ENCODE measurements at regions not wholly inside any gene's neighbourhood (a gene's known extent, or its start where the extent isn't known, plus 50 kb on each side); places are given as distances from the start of the nearest gene placed in this dataset.

- Mint-ChIP-seq H3K27ac (no peak overlapping the region), H3K4me1 (no peaks in the 10 kb centered on the region), H3K27me3 (ENCODE audit: insufficient read depth, low read depth) (peaks cover 8% of the 10 kb centered on the region), H3K36me3 (no peaks in the 10 kb centered on the region), H3K9me3 (peaks cover 8% of the 10 kb centered on the region), H3K4me3 (no peak overlapping the region)
- H3K9me3 ChIP-seq (ENCODE audit: low read depth) = no peaks in the 10 kb centered on the region
- H3K27me3 ChIP-seq = no peaks in the 10 kb centered on the region
- H3F3A ChIP-seq (ENCODE audit: low read depth) = no peaks in the 10 kb centered on the region
- no peaks in the 10 kb centered on the region for H3K79me2 ChIP-seq (ENCODE audit: low read depth)
- no peaks in the 10 kb centered on the region for H4K20me1 ChIP-seq (ENCODE audit: low read depth)
- no peak overlapping the region for H3K4me2 ChIP-seq
- no peak for DNase-seq (ENCODE audit: low spot score)
- H3K4me1 ChIP-seq = no peaks in the 10 kb centered on the region
- H3K4me3 ChIP-seq = no peak overlapping the region
- no peaks in the 10 kb centered on the region for H3K36me3 ChIP-seq
- TF ChIP-seq EZH2phosphoT487 (IDR thresholded peaks at IDR 0.05) = no peak
- no peak for TF ChIP-seq CTCF (IDR thresholded peaks at IDR 0.05)
- TF ChIP-seq EZH2 (IDR thresholded peaks at IDR 0.05) = no peak
- no peak overlapping the region for H3K9ac ChIP-seq
- no peak overlapping the region for H2AFZ ChIP-seq (replicated peaks)
- no peak overlapping the region for H3K27ac ChIP-seq
Observed at GRCh38 chr1:30198451-30198760, 525.0 kb downstream of the MATN1 start.

GRCh38 chr1:30197639-30198450 is 525.5 kb downstream of the MATN1 start:
- H3K27ac Mint-ChIP-seq = no peak overlapping the region
- peaks cover 9% of the 10 kb centered on the region for H3K27me3 Mint-ChIP-seq (ENCODE audit: insufficient read depth, low read depth)
- H3K36me3 Mint-ChIP-seq = no peaks in the 10 kb centered on the region
- no peaks in the 10 kb centered on the region for H4K20me1 ChIP-seq (ENCODE audit: low read depth)
- H3K4me2 ChIP-seq = no peak overlapping the region
- H3F3A ChIP-seq (ENCODE audit: low read depth) = no peaks in the 10 kb centered on the region
- H3K4me3 ChIP-seq = no peak overlapping the region
- H3K9ac ChIP-seq = no peak overlapping the region
- TF ChIP-seq CTCF (IDR thresholded peaks at IDR 0.05) = no peak
- TF ChIP-seq EZH2phosphoT487 (IDR thresholded peaks at IDR 0.05) = no peak
- no peak for TF ChIP-seq EZH2 (IDR thresholded peaks at IDR 0.05)
- no peaks in the 10 kb centered on the region for H3K79me2 ChIP-seq (ENCODE audit: low read depth)
- H3K4me1 ChIP-seq = no peaks in the 10 kb centered on the region
- H3K27ac ChIP-seq = no peak overlapping the region
- no peak overlapping the region for H3K4me3 Mint-ChIP-seq
- no peaks in the 10 kb centered on the region for H3K9me3 ChIP-seq (ENCODE audit: low read depth)
- no peak overlapping the region for H2AFZ ChIP-seq (replicated peaks)
- H3K27me3 ChIP-seq = no peaks in the 10 kb centered on the region
- no peaks in the 10 kb centered on the region for H3K4me1 Mint-ChIP-seq
- DNase-seq (ENCODE audit: low spot score) = no peak
- H3K9me3 Mint-ChIP-seq = peaks cover 8% of the 10 kb centered on the region
- H3K36me3 ChIP-seq = no peaks in the 10 kb centered on the region

GRCh38 chr1:30196872-30197638 is 526.3 kb downstream of the MATN1 start:
- no peak overlapping the region for H3K9ac ChIP-seq
- no peaks in the 10 kb centered on the region for H3K4me1 Mint-ChIP-seq
- H3K4me2 ChIP-seq = no peak overlapping the region
- peaks cover 8% of the 10 kb centered on the region for H3K9me3 Mint-ChIP-seq
- no peak overlapping the region for H3K4me3 ChIP-seq
- no peaks in the 10 kb centered on the region for H4K20me1 ChIP-seq (ENCODE audit: low read depth)
- no peaks in the 10 kb centered on the region for H3K27me3 ChIP-seq
- H3K27ac ChIP-seq = no peak overlapping the region
- peaks cover 11% of the 10 kb centered on the region for H3K27me3 Mint-ChIP-seq (ENCODE audit: insufficient read depth, low read depth)
- H2AFZ ChIP-seq (replicated peaks) = no peak overlapping the region
- no peak for DNase-seq (ENCODE audit: low spot score)
- TF ChIP-seq CTCF (IDR thresholded peaks at IDR 0.05) (no peak), EZH2phosphoT487 (IDR thresholded peaks at IDR 0.05) (no peak), EZH2 (IDR thresholded peaks at IDR 0.05) (no peak)
- no peak overlapping the region for H3K27ac Mint-ChIP-seq
- H3K4me1 ChIP-seq = no peaks in the 10 kb centered on the region
- H3K79me2 ChIP-seq (ENCODE audit: low read depth) = no peaks in the 10 kb centered on the region
- no peak overlapping the region for H3K4me3 Mint-ChIP-seq
- no peaks in the 10 kb centered on the region for H3F3A ChIP-seq (ENCODE audit: low read depth)
- H3K36me3 Mint-ChIP-seq = no peaks in the 10 kb centered on the region
- no peaks in the 10 kb centered on the region for H3K9me3 ChIP-seq (ENCODE audit: low read depth)
- no peaks in the 10 kb centered on the region for H3K36me3 ChIP-seq

All from neural progenitor cell (in vitro differentiated cells).